HG02938 (cell line): ENCODE measurements at regions not wholly inside any gene's neighbourhood (a gene's known extent, or its start where the extent isn't known, plus 50 kb on each side); places are given as distances from the start of the nearest gene placed in this dataset.
A peak's percentile ranks its signal among the peaks of the same experiment; 100 is the strongest.
"Not testable (repeated sequence)": the region's sequence is repeated elsewhere in the genome, so short reads cannot be mapped to it uniquely, and the experiment has no call there.

Source experiments
- ATAC-seq: cut with Tn5 transposase; IDR thresholded peaks from one replicate; pipeline ENCODE4 v1.9.1; 2021; ENCODE audit warnings: mild to moderate bottlenecking, moderate library complexity; ENCODE audit not compliant: unreplicated experiment

- no peak for ATAC-seq
Observed at GRCh38 chr15:66864086-66864830, 162.2 kb downstream of the SMAD6 start.

- no peak for ATAC-seq
Observed at GRCh38 chr15:66864871-66865281, 162.8 kb downstream of the SMAD6 start.

GRCh38 chr15:66865622-66866611, 163.9 kb downstream of the SMAD6 start:
- ATAC-seq = peak; percentile 74

GRCh38 chr15:66866656-66867055, 164.6 kb downstream of the SMAD6 start:
- ATAC-seq = no peak

- ATAC-seq = no peak
Observed at GRCh38 chr15:66868918-66869317, 166.9 kb downstream of the SMAD6 start.

- no peak for ATAC-seq
Observed at GRCh38 chr15:66870880-66871388, 168.9 kb downstream of the SMAD6 start.

GRCh38 chr15:66872405-66872804, 170.4 kb downstream of the SMAD6 start:
- ATAC-seq = no peak

- ATAC-seq = not testable (repeated sequence)
Observed at GRCh38 chr15:66873331-66873730, 171.3 kb downstream of the SMAD6 start.

- no peak for ATAC-seq
Observed at GRCh38 chr15:66873856-66874255, 171.8 kb downstream of the SMAD6 start.

- ATAC-seq = no peak
Observed at GRCh38 chr15:66875588-66876420, 173.8 kb downstream of the SMAD6 start.

GRCh38 chr15:66876421-66876730, 174.3 kb downstream of the SMAD6 start:
- ATAC-seq = no peak

GRCh38 chr15:66876731-66877476, 174.9 kb downstream of the SMAD6 start:
- no peak for ATAC-seq

GRCh38 chr15:66877477-66878271, 175.6 kb downstream of the SMAD6 start:
- no peak for ATAC-seq

- ATAC-seq = no peak
Observed at GRCh38 chr15:66878761-66879160, 176.7 kb downstream of the SMAD6 start.

GRCh38 chr15:66879531-66880368, 177.7 kb downstream of the SMAD6 start:
- ATAC-seq = no peak

- no peak for ATAC-seq
Observed at GRCh38 chr15:66880380-66881155, 178.5 kb downstream of the SMAD6 start.

GRCh38 chr15:66881173-66881905, 179.3 kb downstream of the SMAD6 start:
- ATAC-seq = no peak
